Skin of body (tissue), 1 donor: ENCODE measurements at regions not wholly inside any gene's neighbourhood (a gene's known extent, or its start where the extent isn't known, plus 50 kb on each side); places are given as distances from the start of the nearest gene placed in this dataset.
A peak's percentile ranks its signal among the peaks of the same experiment; 100 is the strongest.

Experiments
- DNase-seq: peaks from one replicate; lab custom pipeline; 2025; lab: John Stamatoyannopoulos, UW

DNA sequence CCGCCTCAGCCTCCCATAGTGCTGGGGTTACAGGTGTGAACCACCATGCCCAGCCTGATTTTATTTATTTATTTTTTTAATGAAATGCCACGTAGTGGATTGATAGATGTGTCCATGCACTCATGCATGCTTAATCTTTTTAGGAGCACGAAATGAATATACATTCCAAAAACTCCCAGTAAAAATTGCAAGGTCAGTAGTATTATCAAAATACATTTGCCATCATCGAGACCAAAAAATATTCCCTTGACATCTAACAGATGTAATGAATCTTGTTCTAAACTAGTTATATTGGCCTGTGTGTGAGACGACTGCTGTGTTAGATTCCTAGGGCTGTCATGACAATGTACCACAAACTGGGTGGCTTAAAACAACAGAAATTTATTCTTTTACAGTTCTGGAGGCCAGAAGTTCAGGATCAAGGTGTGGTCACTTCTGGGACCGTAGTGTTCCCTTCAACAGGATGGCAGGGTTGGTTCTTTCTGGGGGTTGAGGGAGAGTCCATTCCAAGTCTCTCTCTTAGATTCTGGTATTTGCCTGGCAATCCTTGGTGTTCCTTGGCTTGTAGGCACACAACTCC is 56.1 kb upstream of the UBL3 start:
- no peak for DNase-seq

DNA sequence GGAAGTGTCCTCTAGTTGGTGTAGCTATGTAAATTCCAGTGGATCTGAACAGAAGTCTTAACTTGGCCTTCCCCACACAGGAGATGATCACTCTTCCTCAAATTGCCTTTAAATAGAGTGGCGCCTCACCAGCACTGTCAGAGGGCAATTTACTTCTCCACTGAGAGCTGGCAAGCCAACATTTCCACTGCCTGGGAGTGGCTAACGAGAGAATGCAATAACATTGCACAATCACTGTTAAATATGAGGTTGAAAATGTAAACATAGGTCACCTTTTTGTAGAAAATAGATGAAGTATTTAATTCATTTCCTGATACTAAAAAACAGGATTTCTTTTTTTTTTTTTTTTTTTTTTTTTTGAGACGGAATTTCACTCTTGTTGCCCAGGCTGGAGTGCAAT is 55.4 kb upstream of the UBL3 start:
- peak; percentile 10 for DNase-seq

DNA sequence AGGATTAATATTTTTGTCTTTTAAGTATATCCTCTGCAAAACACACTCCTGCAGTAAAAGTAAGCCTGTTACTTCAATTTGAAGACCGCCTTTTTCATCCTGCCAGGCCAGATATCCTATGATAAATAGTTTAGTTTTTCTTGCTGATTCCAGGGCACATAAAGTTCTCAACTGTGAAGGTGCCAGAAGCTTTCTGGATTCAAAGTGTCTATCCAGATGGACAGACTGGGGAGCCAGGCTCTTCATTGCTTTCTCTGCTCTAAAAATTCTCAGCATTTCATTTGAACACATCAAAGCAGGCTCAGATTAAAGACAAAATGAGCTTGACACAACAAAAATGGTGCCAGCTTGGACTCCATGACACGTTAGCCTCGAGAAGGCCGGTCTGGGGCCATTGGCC is 53.6 kb upstream of the UBL3 start:
- no peak for DNase-seq

DNA sequence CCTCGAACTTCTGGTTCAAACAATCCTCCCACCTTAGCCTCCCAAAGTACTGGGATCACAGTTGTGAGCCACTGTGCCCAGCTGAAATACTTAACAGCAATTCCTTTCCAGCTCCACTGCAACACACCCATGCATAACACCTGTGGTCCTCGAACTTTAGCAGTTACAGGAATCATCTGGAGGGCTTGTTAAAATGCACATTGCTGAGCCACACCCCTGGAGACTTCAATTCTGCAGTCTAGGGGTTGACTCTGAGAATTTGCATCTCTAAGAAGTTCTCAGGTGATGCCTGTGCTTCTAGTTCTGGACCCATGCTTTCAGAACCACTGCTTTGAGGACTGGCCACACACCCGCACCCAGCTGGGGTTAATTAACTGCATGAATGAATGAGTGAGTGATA is 53.1 kb upstream of the UBL3 start:
- DNase-seq: no peak

DNA sequence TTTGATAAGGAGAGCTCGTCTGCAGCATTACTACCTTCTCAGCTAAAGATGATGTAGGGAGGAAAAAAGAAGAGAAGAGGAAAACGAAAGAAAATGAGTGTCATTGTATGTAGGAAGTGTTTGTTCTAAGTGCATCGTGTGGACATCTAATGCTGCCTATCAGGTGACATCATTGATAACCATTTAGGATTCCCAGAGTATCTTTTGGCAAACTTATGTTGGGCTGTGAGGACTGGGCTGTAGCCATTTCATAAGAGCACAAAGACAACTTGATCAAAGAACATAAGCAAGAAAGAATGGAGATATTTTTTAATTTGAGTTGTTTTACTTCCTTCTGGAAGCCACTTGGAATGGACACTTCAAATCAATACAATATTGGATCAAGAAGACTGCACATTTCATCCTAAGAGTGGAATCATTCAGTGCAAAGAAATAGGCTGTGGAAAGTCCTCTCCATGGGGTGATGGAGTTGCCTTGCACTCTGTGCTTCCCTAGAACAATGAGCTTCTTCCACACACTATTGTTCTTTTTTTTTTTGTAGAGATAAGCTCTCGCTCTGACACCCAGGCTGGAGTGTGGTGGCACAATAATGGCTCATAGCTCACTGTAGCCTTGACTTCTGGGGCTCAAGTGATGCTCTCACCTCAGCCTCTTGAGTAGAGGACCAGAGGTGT is 52.4 kb upstream of the UBL3 start:
- no peak for DNase-seq

DNA sequence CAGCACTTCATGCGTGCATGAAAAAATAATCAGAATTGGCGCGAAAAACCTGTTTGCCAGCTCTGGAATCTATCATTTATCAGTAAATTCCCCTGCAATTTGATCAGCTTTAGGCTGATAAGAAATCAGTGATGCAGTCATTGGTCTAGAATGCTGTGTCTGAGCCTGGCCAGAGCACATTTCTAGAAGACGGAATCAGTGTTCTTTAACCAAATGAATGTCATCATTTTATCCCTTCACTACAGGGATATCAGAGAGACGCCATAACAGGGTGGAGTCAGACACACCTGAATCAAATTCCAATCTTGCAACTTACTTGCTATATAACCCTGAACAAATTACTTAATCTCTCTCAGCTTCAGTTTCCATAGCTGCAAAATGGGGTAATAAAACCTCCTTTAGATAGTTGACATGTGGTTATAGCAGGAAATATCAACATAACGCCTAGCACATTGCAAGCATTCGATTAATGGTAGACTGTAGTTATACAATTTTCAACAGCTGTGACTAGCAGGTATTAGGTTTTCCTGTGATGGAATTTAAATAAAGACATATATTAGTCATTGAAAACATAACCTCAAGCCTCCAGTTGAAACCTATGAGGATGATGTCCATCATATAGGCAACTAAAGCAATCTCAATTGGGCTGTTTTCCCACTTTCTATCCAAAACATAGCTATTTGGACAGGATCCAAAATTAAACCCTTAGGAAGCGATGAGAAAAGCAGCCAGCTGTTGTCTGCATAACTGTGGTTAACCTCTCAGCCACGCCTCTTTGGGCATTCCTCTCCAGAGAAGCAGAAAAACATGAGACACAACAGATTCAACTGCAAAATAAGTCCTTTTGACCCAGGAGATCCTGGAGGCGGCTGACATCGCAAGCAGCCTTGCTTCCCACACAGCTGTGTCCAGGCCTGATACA is 51.6 kb upstream of the UBL3 start:
- DNase-seq: peak; percentile 69
